Muscle of leg (tissue), 3 donors: ENCODE measurements at regions not wholly inside any gene's neighbourhood (a gene's known extent, or its start where the extent isn't known, plus 50 kb on each side); places are given as distances from the start of the nearest gene placed in this dataset.

Experiments used
- DNase-seq: peaks from one replicate; pipeline ENCODE4 v3.0.0; 2013
- H3K27ac ChIP-seq: one replicate; pipeline ENCODE4 v1.5.1; 2013; ENCODE audit warnings: mild to moderate bottlenecking, low read length, control low read depth
- H3K27me3 ChIP-seq: one replicate; pipeline ENCODE4 v1.6.1; 2013; ENCODE audit warnings: low read length; ENCODE audit not compliant: control insufficient read depth, insufficient read depth
- H3K36me3 ChIP-seq: one replicate; pipeline ENCODE4 v1.6.1; 2013; ENCODE audit warnings: low read length; ENCODE audit not compliant: control insufficient read depth, insufficient read depth
- H3K4me1 ChIP-seq: one replicate; pipeline ENCODE4 v1.6.1; 2013; ENCODE audit warnings: low read length; ENCODE audit not compliant: control insufficient read depth, insufficient read depth
- H3K4me3 ChIP-seq: one replicate; pipeline ENCODE4 v1.5.1; 2013; ENCODE audit warnings: low read length, control low read depth
- H3K9me3 ChIP-seq: replicated peaks from 2 replicates; pipeline ENCODE4 v1.6.1; 2013; ENCODE audit warnings: low read depth, low read length; ENCODE audit not compliant: control insufficient read depth
- WGBS: methylation state at CpG from one replicate; pipeline ENCODE4 v1.1.5; 2013; ENCODE audit warnings: missing lambda C conversion rate; ENCODE audit not compliant: insufficient coverage; 5-methylcytosine and 5-hydroxymethylcytosine counted together

GRCh38 chr12:111224186-111225066, 144.5 kb downstream of the PHETA1 start:
- Histone ChIP-seq H3K27me3 (no peaks in the 10 kb centered on the region), H3K9me3 (no peaks in the 10 kb centered on the region), H3K4me1 (peaks cover 3% of the 10 kb centered on the region), H3K4me3 (no peak overlapping the region), H3K36me3 (no peaks in the 10 kb centered on the region), H3K27ac (no peak overlapping the region)
- 17% methylated on average over 1 of the region's 14 CpGs for WGBS
- DNase-seq: peak; percentile 5

GRCh38 chr12:111222523-111222922, 146.4 kb downstream of the PHETA1 start:
- WGBS: 80% methylated on average over 1 of the region's 4 CpGs

GRCh38 chr12:111222027-111222414, 146.9 kb downstream of the PHETA1 start:
- Histone ChIP-seq H3K27me3 (peaks cover 3% of the 10 kb centered on the region), H3K4me1 (peaks cover 3% of the 10 kb centered on the region), H3K9me3 (no peaks in the 10 kb centered on the region), H3K36me3 (no peaks in the 10 kb centered on the region), H3K4me3 (no peak overlapping the region), H3K27ac (no peak overlapping the region)
- 93% methylated on average over 3 of the region's 6 CpGs for WGBS
- DNase-seq: no peak

More at GRCh38 chr12:111222523-111222922, 146.4 kb downstream of the PHETA1 start:
- H3K36me3 ChIP-seq: no peaks in the 10 kb centered on the region
- no peak overlapping the region for H3K4me3 ChIP-seq
- no peaks in the 10 kb centered on the region for H3K9me3 ChIP-seq
- no peak for DNase-seq
- H3K27me3 ChIP-seq: peaks cover 2% of the 10 kb centered on the region
- no peak overlapping the region for H3K27ac ChIP-seq
- H3K4me1 ChIP-seq: peaks cover 3% of the 10 kb centered on the region

- WGBS: 76% methylated on average over 7 of the region's 14 CpGs
- peaks cover 7% of the 10 kb centered on the region for H3K27me3 ChIP-seq
- H3K4me3 ChIP-seq: no peak overlapping the region
- DNase-seq: no peak
- no peaks in the 10 kb centered on the region for H3K9me3 ChIP-seq
- no peak overlapping the region for H3K27ac ChIP-seq
- peaks cover 3% of the 10 kb centered on the region for H3K4me1 ChIP-seq
- no peaks in the 10 kb centered on the region for H3K36me3 ChIP-seq
Observed at GRCh38 chr12:111221062-111222026, 147.6 kb downstream of the PHETA1 start.

GRCh38 chr12:111220363-111220762, 148.5 kb downstream of the PHETA1 start:
- WGBS: no CpG with 5 or more reads among the region's 1 CpG
- no peak for DNase-seq
- Histone ChIP-seq H3K4me1 (peaks cover 3% of the 10 kb centered on the region), H3K4me3 (no peak overlapping the region), H3K27ac (no peak overlapping the region), H3K9me3 (no peaks in the 10 kb centered on the region), H3K27me3 (peaks cover 7% of the 10 kb centered on the region), H3K36me3 (no peaks in the 10 kb centered on the region)

GRCh38 chr12:111219440-111219839, 149.5 kb downstream of the PHETA1 start:
- Histone ChIP-seq H3K4me1 (peaks cover under 1% of the 10 kb centered on the region), H3K4me3 (no peak overlapping the region), H3K27me3 (peaks cover 13% of the 10 kb centered on the region), H3K27ac (no peak overlapping the region), H3K9me3 (no peaks in the 10 kb centered on the region), H3K36me3 (no peaks in the 10 kb centered on the region)
- DNase-seq: no peak
- no CpG with 5 or more reads among the region's 2 CpGs for WGBS

GRCh38 chr12:111218499-111218898, 150.4 kb downstream of the PHETA1 start:
- no peak overlapping the region for H3K4me3 ChIP-seq
- H3K36me3 ChIP-seq: no peaks in the 10 kb centered on the region
- DNase-seq: no peak
- no peaks in the 10 kb centered on the region for H3K9me3 ChIP-seq
- WGBS: 62% methylated on average over 5 of the region's 6 CpGs
- H3K27me3 ChIP-seq: peaks cover 15% of the 10 kb centered on the region
- H3K4me1 ChIP-seq: no peaks in the 10 kb centered on the region
- H3K27ac ChIP-seq: no peak overlapping the region

GRCh38 chr12:111216387-111217159, 152.3 kb downstream of the PHETA1 start:
- no peaks in the 10 kb centered on the region for H3K9me3 ChIP-seq
- H3K27ac ChIP-seq: no peak overlapping the region
- DNase-seq: no peak
- H3K4me3 ChIP-seq: no peak overlapping the region
- peaks cover 15% of the 10 kb centered on the region for H3K27me3 ChIP-seq
- 73% methylated on average over 12 of the region's 13 CpGs for WGBS
- no peaks in the 10 kb centered on the region for H3K36me3 ChIP-seq
- no peaks in the 10 kb centered on the region for H3K4me1 ChIP-seq

GRCh38 chr12:111215881-111216280, 153.0 kb downstream of the PHETA1 start:
- Histone ChIP-seq H3K4me1 (no peaks in the 10 kb centered on the region), H3K27ac (no peak overlapping the region), H3K4me3 (no peak overlapping the region), H3K27me3 (peaks cover 15% of the 10 kb centered on the region), H3K36me3 (no peaks in the 10 kb centered on the region), H3K9me3 (no peaks in the 10 kb centered on the region)
- WGBS: 95% methylated on average over 4 of the region's 12 CpGs
- DNase-seq: no peak
